ENCODE measurements at regions not wholly inside any gene's neighbourhood (a gene's known extent, or its start where the extent isn't known, plus 50 kb on each side); places are given as distances from the start of the nearest gene placed in this dataset.
A peak's percentile ranks its signal among the peaks of the same experiment; 100 is the strongest.

GRCh38 chr15:62708470-62708869, 334.1 kb upstream of the TPM1 start:
- DNase-seq (ENCODE audit: low spot score): no peak

- no peak for DNase-seq (ENCODE audit: low spot score)
Observed at GRCh38 chr15:62709261-62709660, 333.3 kb upstream of the TPM1 start.

- no peak for DNase-seq (ENCODE audit: low spot score)
Observed at GRCh38 chr15:62711691-62712454, 330.7 kb upstream of the TPM1 start.

- no peak for DNase-seq (ENCODE audit: low spot score)
Observed at GRCh38 chr15:62712455-62712839, 330.1 kb upstream of the TPM1 start.

GRCh38 chr15:62715946-62716345, 326.6 kb upstream of the TPM1 start:
- no peak for DNase-seq (ENCODE audit: low spot score)

- no peak for DNase-seq (ENCODE audit: low spot score)
Observed at GRCh38 chr15:62717496-62717895, 325.1 kb upstream of the TPM1 start.

GRCh38 chr15:62719316-62719715, 323.2 kb upstream of the TPM1 start:
- DNase-seq (ENCODE audit: low spot score): no peak

- DNase-seq (ENCODE audit: low spot score): no peak
Observed at GRCh38 chr15:62722237-62722636, 320.3 kb upstream of the TPM1 start.

GRCh38 chr15:62726461-62726860, 316.1 kb upstream of the TPM1 start:
- no peak for DNase-seq (ENCODE audit: low spot score)

GRCh38 chr15:62727501-62727900, 315.0 kb upstream of the TPM1 start:
- DNase-seq (ENCODE audit: low spot score): no peak

GRCh38 chr15:62730825-62731224, 311.7 kb upstream of the TPM1 start:
- DNase-seq (ENCODE audit: low spot score): no peak

GRCh38 chr15:62732078-62732477, 310.5 kb upstream of the TPM1 start:
- DNase-seq (ENCODE audit: low spot score): no peak

GRCh38 chr15:62734706-62735105, 307.8 kb upstream of the TPM1 start:
- DNase-seq (ENCODE audit: low spot score): no peak

GRCh38 chr15:62736756-62737155, 305.8 kb upstream of the TPM1 start:
- DNase-seq (ENCODE audit: low spot score): no peak

- DNase-seq (ENCODE audit: low spot score): no peak
Observed at GRCh38 chr15:62737551-62737950, 305.0 kb upstream of the TPM1 start.

GRCh38 chr15:62739082-62739481, 303.5 kb upstream of the TPM1 start:
- DNase-seq (ENCODE audit: low spot score): no peak

GRCh38 chr15:62739507-62739906, 303.0 kb upstream of the TPM1 start:
- DNase-seq (ENCODE audit: low spot score): no peak

GRCh38 chr15:62740141-62741004, 302.2 kb upstream of the TPM1 start:
- no peak for DNase-seq (ENCODE audit: low spot score)

- DNase-seq (ENCODE audit: low spot score): no peak
Observed at GRCh38 chr15:62741106-62741505, 301.4 kb upstream of the TPM1 start.

GRCh38 chr15:62742409-62743171, 300.0 kb upstream of the TPM1 start:
- DNase-seq (ENCODE audit: low spot score): peak; percentile 19

GRCh38 chr15:62745621-62746225, 296.8 kb upstream of the TPM1 start:
- no peak for DNase-seq (ENCODE audit: low spot score)

- DNase-seq (ENCODE audit: low spot score): no peak
Observed at GRCh38 chr15:62748196-62748595, 294.4 kb upstream of the TPM1 start.

All from hematopoietic multipotent progenitor cell treated with erythropoietin and hydrocortisone succinate and interleukin-3 and kit ligand, for 17 days (in vitro differentiated cells).